Smooth muscle cell (in vitro differentiated cells): ENCODE measurements at regions not wholly inside any gene's neighbourhood (a gene's known extent, or its start where the extent isn't known, plus 50 kb on each side); places are given as distances from the start of the nearest gene placed in this dataset.

ENCODE experiments used
- DNase-seq: peaks from one replicate; lab custom pipeline; 2025; ENCODE audit not compliant: unreplicated experiment; lab: John Stamatoyannopoulos, UW
- H2AFZ ChIP-seq: fragments of 200-600 bp; sonication (generic); 2 replicates; pipeline ENCODE4 v1.6.0; 2016; ENCODE audit warnings: antibody characterized with exemption, low read depth, mild to moderate bottlenecking
- H3F3A ChIP-seq: fragments of 200-600 bp; sonication (generic); 2 replicates; pipeline ENCODE4 v1.6.0; 2017; ENCODE audit warnings: antibody characterized with exemption, low read depth
- H3K27ac ChIP-seq: fragments of 200-600 bp; sonication (generic); 2 replicates; pipeline ENCODE4 v1.5.1; 2016; ENCODE audit warnings: low read depth, mild to moderate bottlenecking
- H3K27me3 ChIP-seq: fragments of 200-600 bp; sonication (generic); 2 replicates; pipeline ENCODE4 v1.6.1; 2016; ENCODE audit warnings: low read depth, mild to moderate bottlenecking
- H3K36me3 ChIP-seq: fragments of 200-600 bp; sonication (generic); 2 replicates; pipeline ENCODE4 v1.5.1; 2016; ENCODE audit warnings: low read depth
- H3K4me1 ChIP-seq: fragments of 200-600 bp; sonication (generic); 2 replicates; pipeline ENCODE4 v1.5.1; 2016; ENCODE audit warnings: low read depth
- H3K4me2 ChIP-seq: fragments of 200-600 bp; sonication (generic); 2 replicates; pipeline ENCODE4 v1.6.0; 2016; ENCODE audit warnings: mild to moderate bottlenecking
- H3K4me3 ChIP-seq: fragments of 200-600 bp; sonication (generic); 2 replicates; pipeline ENCODE4 v1.5.1; 2016; ENCODE audit warnings: mild to moderate bottlenecking
- H3K79me2 ChIP-seq: fragments of 200-600 bp; sonication (generic); 2 replicates; pipeline ENCODE4 v1.6.0; 2016; ENCODE audit warnings: low read depth, mild to moderate bottlenecking
- H3K9ac ChIP-seq: fragments of 200-600 bp; sonication (generic); 2 replicates; pipeline ENCODE4 v1.6.0; 2016; ENCODE audit warnings: low read depth
- H3K9me3 ChIP-seq: fragments of 200-600 bp; sonication (generic); replicated peaks from 2 replicates; pipeline ENCODE4 v1.5.1; 2016; ENCODE audit warnings: low read depth
- H4K20me1 ChIP-seq: fragments of 200-600 bp; sonication (generic); 2 replicates; pipeline ENCODE4 v1.6.0; 2016; ENCODE audit warnings: low read depth
- CTCF ChIP-seq: fragments of 200-600 bp; sonication (generic); IDR thresholded peaks from 2 replicates; pipeline ENCODE4 v1.5.1; 2017; ENCODE audit warnings: borderline replicate concordance, mild to moderate bottlenecking, antibody characterized with exemption; ENCODE audit not compliant: insufficient read depth, poor library complexity, severe bottlenecking
- WGBS: methylation state at CpG from one replicate; pipeline ENCODE4 v1.1.7; 2016; ENCODE audit warnings: low lambda C conversion rate; 5-methylcytosine and 5-hydroxymethylcytosine counted together

GRCh38 chr13:111022886-111023285, 92.2 kb upstream of the ARHGEF7 start:
- no peaks in the 10 kb centered on the region for H4K20me1 ChIP-seq
- H3K27ac ChIP-seq = no peak overlapping the region
- no peaks in the 10 kb centered on the region for H3K4me1 ChIP-seq
- DNase-seq = no peak
- no peaks in the 10 kb centered on the region for H3K36me3 ChIP-seq
- TF ChIP-seq CTCF = no peak
- peaks cover 11% of the 10 kb centered on the region for H3K9me3 ChIP-seq
- H3K79me2 ChIP-seq = no peaks in the 10 kb centered on the region
- H3K27me3 ChIP-seq = no peaks in the 10 kb centered on the region
- no peak overlapping the region for H3K9ac ChIP-seq
- WGBS = 91% methylated on average over 6 of the region's 6 CpGs
- H3K4me2 ChIP-seq = no peak overlapping the region
- no peak overlapping the region for H3K4me3 ChIP-seq
- no peaks in the 10 kb centered on the region for H3F3A ChIP-seq
- H2AFZ ChIP-seq = no peak overlapping the region

- Histone ChIP-seq H4K20me1 (no peaks in the 10 kb centered on the region), H3K36me3 (no peaks in the 10 kb centered on the region), H3K9ac (no peak overlapping the region), H3F3A (no peaks in the 10 kb centered on the region), H3K4me3 (no peak overlapping the region), H3K27me3 (no peaks in the 10 kb centered on the region), H3K4me2 (no peak overlapping the region), H3K79me2 (no peaks in the 10 kb centered on the region), H2AFZ (no peak overlapping the region), H3K27ac (no peak overlapping the region), H3K4me1 (no peaks in the 10 kb centered on the region), H3K9me3 (peaks cover 11% of the 10 kb centered on the region)
- TF ChIP-seq CTCF = no peak
- no peak for DNase-seq
- WGBS = 79% methylated on average over 1 of the region's 1 CpG
Measured at GRCh38 chr13:111022241-111022640, 92.9 kb upstream of the ARHGEF7 start.

GRCh38 chr13:111021270-111021669, 93.8 kb upstream of the ARHGEF7 start:
- Histone ChIP-seq H3K4me1 (no peaks in the 10 kb centered on the region), H3F3A (no peaks in the 10 kb centered on the region), H3K27me3 (no peaks in the 10 kb centered on the region), H3K9me3 (peaks cover 11% of the 10 kb centered on the region), H3K9ac (no peak overlapping the region), H3K79me2 (no peaks in the 10 kb centered on the region), H3K27ac (no peak overlapping the region), H4K20me1 (no peaks in the 10 kb centered on the region), H3K4me2 (no peak overlapping the region), H3K36me3 (no peaks in the 10 kb centered on the region), H2AFZ (no peak overlapping the region), H3K4me3 (no peak overlapping the region)
- WGBS = 80% methylated on average over 1 of the region's 1 CpG
- no peak for DNase-seq
- TF ChIP-seq CTCF = no peak

GRCh38 chr13:111020546-111020945, 94.6 kb upstream of the ARHGEF7 start:
- 87% methylated on average over 6 of the region's 6 CpGs for WGBS
- Histone ChIP-seq H3K4me3 (no peak overlapping the region), H3K9ac (no peak overlapping the region), H3K9me3 (peaks cover 11% of the 10 kb centered on the region), H3K4me2 (no peak overlapping the region), H3K4me1 (no peaks in the 10 kb centered on the region), H3F3A (no peaks in the 10 kb centered on the region), H3K79me2 (no peaks in the 10 kb centered on the region), H3K36me3 (no peaks in the 10 kb centered on the region), H3K27me3 (no peaks in the 10 kb centered on the region), H3K27ac (no peak overlapping the region), H4K20me1 (no peaks in the 10 kb centered on the region), H2AFZ (no peak overlapping the region)
- no peak for DNase-seq
- TF ChIP-seq CTCF = no peak
